GM21390 (cell line): ENCODE measurements at regions not wholly inside any gene's neighbourhood (a gene's known extent, or its start where the extent isn't known, plus 50 kb on each side); places are given as distances from the start of the nearest gene placed in this dataset.
"Not testable (repeated sequence)": the region's sequence is repeated elsewhere in the genome, so short reads cannot be mapped to it uniquely, and the experiment has no call there.

Experiments
- ATAC-seq: cut with Tn5 transposase; IDR thresholded peaks from one replicate; pipeline ENCODE4 v1.9.1; 2021; ENCODE audit not compliant: unreplicated experiment

DNA sequence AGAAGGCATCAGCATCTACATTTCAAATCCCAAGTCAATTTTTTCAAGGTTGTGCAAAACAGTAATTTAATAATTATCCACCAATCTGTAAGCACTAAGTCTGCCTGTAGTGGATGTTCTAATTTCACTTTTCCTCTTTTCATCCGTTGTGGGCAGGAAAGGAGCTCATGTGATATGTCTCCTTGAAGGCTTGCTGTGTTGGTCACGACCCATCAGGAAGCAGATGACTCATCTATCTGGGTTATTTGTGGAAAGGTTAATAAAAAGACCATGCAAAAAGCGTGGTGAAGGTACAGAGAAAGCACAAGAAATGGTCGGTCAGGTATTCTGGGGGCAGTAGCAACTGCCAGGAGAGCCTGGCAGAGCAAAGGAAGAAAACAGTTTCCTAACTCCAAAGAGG lies 476.7 kb upstream of the RAB6C start:
- ATAC-seq = no peak

DNA sequence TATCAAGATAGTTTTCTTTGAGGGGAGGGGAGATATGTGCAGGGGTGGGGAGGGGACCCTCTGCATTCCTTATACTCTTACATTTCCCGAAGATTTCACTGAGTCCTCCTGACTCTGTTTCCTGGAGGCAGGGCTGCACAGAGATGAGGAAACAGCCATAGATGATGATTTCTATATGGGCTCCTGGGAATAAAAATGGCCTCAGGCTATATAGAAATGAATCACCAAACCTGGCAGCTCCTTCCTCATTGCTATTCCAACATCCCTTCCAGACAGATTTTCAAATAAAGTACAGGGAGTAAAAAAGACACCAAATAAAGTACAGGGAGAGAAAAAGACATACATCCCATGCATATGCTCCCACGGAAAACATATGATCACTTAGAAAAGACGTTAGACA lies 474.8 kb upstream of the RAB6C start:
- no peak for ATAC-seq

DNA sequence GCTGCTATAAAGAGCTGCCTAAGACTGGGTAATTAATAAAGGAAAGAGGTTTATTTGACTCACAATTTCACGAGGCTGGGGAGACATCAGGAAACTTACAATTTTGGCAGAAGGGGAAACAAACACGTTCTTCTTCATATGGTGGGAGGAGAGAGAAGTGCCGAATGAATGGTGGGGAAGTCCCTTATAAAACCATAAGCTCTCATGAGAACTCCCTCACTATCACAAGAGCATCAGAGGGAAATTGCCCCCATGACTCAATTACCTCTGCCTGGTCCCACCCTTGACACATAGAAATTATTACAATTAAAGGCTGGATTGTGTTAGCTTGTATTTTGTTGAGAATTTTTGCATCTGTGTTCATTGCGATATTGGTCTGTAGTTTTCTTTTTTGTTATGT lies 460.5 kb upstream of the RAB6C start:
- ATAC-seq = no peak

DNA sequence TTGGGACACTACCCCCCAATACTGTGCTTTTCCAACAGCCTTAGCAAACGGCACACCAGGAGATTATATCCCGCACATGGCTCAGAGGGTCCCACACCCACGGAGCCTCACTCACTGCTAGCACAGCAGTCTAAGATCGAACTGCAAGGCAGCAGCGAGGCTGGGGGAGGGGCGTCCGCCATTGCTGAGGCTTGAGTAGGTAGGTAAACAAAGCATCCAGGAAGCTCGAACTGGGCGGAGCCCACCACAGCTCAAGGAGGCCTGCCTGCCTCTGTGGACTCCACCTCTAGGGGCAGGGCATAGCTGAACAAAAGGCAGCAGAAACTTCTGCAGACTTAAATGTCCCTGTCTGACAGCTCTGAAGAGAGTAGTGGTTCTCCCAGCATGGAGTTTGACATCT lies 447.3 kb upstream of the RAB6C start:
- ATAC-seq = not testable (repeated sequence)

DNA sequence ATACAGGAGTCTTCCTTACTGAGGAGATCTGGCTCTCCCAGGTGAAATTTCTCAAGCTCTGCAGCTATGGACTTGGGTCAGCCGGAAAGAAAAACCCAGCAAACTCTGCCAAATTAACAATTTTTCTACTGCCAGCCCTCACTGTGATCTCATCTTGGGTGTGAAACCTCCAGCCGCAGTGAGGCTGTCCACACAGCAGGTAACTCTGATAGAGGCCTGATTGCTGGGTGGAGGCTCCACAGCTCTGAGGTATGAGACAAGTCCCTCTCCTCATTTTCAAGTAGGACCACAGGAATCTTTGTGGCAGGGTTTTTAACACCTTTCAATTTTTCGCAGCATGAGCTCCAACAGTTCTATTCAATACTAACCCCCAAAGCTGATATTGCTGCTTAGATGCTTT lies 430.6 kb upstream of the RAB6C start:
- ATAC-seq = no peak

DNA sequence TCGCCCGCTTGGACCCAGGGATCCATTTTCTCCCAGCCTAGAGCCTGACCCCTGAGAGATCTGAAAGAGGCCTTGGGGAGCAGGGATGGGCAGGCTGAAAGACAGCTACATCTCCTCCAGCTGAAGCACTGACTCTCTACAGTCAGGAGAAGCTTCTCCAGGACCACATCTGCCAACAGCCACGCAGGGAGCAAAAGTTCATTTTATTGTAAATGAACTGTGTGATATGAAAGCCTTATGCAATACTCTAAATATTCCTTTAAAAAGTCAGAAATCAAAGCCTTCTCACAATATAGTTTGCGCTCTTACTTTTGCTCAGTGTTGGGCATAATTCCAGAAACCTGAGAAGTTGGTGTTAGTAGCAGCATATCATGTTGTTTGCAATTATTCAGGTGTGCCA lies 428.9 kb upstream of the RAB6C start:
- ATAC-seq = no peak

DNA sequence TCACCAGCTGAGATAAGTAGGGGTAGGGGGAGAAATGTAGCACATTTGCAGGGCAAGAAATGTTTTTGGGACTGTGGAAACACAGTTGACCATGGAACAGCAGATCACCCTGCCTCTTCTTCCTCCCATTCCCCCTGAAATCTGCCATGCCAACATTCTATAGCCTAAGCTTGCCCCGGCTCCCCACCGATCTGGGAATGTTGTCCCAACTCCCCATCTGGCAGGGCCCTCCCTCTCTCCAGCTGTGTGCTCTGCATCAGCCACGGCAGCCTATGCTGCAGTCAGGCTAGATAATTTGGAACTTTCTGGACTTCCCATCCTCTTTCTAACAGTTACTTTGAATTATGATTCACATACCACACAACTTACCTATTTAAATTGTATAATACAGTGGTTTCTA lies 425.1 kb upstream of the RAB6C start:
- ATAC-seq = no peak

DNA sequence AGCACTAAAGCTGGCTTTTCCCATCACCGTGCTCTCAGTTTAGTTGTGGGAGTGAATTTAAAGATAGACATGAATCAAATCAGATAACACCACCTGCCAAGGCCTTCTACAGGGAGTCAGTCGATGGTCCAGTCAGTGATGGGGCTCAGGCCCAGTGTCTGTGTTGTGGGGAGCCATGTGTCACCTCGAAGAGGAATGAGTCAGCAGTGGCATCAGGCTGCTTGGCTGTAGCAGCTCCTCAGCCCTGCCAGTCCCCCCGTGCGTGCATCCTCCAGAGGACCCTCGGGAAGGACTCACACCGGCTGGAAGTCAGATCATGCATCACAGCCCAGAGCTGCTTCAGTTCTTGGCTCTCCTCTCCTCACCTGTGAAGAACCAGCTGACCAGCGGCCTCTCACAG lies 420.4 kb upstream of the RAB6C start:
- no peak for ATAC-seq

DNA sequence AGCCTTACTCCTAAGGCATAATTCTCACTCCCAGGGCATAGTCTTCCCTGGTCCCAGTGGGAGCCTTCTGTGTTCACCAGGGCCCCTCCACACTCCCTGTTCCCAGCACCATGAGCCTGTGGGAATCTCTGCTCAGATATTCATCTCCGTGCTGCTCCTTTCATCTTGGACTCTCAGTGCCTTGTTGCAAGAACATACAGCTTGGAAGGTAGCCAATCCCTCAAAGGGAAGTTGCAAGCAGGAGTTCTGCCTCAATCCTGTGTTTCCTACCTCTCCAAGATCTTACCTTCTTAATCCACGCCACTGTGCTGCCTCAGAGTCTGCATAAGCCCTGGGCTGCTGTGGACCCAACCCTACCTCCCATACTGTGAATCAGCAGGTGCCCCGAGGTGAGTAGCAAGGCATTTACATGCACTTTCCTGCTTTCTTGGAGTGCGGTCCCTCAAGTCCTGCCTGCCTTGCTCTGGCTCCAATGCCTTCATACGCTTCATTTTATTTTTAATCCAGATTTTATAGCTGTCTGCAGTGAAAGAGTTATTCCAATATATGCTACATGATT lies 413.8 kb upstream of the RAB6C start:
- no peak for ATAC-seq

DNA sequence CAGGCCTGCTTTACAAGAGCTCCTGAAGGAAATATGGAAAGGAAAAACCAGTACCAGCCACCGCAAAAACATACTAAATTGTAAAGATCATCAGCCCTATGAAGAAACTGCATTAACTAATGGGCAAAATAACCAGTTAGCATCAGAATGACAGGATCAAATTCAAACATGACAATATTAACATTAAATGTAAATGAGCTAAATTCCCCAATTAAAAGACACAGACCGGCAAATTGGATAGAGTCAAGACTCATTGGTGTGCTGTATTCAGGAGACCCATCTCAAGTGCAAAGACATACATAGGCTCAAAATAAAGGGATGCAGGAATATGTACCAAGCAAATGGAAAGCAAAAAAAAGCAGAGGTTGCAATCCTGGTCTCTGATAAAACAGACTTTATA lies 408.7 kb upstream of the RAB6C start:
- ATAC-seq = not testable (repeated sequence)

- ATAC-seq = no peak
Observed at GRCh38 chr2:129575431-129575830, 404.0 kb upstream of the RAB6C start.

- no peak for ATAC-seq
Observed at GRCh38 chr2:129575880-129576279, 403.6 kb upstream of the RAB6C start.

DNA sequence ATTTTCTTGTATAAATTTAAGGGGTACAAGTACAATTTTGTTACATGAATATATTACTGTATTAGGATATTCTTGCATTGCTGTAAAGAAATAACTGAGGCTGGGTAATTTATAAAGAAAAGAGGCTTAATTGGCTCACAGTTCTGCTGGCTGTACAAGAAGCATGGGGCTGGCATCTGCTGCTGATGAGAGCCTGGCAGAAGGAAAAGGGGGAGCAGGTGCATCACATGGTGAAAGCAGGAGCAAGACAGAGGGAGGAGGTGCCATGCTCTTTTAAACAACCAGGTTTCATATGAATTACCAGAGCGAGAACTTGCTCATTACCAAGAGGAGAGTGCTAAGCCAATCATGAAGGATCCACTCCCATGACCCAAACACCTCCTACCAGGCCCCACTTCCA lies 399.5 kb upstream of the RAB6C start:
- no peak for ATAC-seq

DNA sequence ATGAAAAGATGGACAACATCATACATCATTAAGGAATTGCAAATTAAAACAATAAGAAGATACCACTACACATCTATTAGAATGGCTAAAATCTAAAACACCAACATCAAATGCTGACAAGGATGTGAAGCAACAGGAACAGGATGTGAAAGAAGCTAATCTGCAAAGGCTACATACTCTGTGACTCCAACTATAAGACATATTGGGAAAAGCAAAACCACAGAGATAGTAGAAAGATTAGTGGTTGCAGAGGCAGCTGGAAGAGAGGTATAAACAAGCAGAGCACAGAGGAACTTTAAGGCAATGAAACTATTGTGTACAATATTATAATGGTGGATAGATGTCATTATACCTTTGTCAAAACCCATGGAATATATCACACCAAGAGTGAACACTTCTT lies 393.7 kb upstream of the RAB6C start:
- ATAC-seq = no peak

DNA sequence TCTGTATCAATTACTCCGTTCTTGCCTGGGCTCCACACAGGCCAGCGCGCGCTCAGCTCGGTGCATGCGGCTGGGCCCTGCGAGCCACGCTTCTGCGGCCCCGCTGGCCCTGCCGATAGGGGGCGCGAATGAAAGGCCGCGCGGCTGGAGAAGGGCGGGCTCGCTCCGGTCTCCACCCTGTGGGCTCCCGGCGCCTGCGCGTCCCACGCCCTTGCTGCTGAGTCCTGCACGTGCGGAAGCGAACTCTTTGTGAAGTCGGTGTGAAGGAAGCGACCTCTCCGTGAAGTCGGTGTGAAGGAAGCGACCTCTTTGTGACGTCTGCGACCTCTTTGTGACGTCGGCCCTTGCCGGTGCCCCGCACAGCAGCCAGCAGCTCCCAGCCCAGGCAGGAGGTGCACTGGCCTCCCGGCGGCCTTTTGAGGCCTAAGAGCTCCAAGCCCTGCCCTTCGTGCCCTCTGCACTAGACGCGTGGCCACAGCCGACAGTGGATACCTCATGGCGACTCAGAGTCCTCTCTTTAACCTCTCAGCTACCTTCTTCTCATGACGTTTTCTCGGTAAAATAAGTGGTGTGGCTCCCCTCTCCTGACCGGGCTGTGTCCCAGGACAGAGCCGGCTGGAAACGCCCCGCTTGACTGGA lies 391.9 kb upstream of the RAB6C start:
- no peak for ATAC-seq

DNA sequence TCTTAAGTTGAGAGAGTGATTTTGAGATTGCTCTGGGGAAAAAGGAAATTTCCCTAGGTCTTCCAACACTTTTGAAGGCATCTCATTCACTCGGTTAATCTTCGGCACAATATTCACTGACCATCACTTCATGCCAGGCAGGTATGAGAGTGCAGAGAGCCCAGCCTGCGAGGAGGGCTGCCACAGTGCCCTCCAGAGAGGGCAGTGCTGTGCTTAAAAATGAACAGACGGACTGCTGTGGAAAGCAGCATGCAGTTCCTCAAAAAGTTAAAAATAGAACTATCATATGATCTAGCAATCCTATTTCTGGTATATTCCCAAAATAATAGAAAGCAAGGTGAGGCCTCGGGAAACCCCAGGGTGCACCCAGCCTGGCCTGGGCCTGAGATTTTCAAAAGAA lies 374.9 kb upstream of the RAB6C start:
- ATAC-seq = no peak

DNA sequence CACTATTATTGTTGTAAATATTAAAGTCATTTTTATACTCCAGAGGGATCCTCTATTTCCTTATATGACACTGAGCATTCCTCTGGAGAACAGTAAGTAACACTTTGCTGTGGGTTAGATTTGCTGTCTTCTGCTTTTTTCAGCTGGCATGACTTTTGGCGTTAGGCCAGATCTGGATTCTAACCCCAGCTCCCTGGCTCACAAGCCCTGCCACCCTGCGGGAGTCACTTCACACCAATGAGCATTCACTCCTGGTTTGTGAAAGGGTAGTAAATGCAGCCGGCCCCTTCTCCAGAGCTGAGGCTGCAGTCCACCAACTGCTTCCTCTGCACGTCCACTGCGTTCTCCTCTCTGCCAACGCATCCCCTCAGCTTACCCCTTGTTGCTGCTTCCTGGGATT lies 373.8 kb upstream of the RAB6C start:
- ATAC-seq = no peak

DNA sequence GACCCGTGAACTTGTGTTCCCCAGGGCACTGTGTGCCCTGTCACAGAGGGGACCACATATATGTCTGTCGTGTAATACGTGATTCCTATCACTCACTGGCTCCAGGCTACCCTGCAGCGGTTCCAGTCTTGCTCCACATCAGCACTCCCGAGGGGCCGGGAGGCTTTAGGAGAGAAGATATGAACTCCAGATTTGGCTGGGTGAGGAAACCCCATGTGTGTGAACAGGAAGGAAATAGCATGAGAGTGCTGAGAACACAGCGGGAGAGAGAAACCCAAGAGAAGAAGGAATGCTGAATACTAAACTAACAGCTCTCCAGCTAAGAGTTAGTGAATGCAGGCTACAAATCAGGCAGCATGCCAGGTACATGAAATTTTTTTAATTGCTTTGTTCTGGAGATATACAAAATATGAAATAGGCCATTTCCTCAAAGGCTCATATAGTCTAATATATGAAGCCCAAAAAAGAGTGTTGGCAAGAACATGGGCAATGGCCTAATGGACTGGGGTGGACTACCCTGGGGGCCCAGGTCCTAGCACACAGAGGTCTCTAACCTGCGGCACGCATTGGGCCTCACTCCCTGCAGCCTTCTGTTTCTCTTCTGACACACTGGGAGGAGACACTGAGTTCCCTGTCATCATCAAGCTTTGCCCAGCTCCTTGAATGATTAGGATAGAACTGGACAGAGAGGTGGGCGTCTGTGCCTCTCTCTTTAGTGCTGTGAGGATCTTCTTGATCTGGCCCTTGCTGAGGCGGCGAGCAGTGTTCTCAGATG lies 372.8 kb upstream of the RAB6C start:
- no peak for ATAC-seq

DNA sequence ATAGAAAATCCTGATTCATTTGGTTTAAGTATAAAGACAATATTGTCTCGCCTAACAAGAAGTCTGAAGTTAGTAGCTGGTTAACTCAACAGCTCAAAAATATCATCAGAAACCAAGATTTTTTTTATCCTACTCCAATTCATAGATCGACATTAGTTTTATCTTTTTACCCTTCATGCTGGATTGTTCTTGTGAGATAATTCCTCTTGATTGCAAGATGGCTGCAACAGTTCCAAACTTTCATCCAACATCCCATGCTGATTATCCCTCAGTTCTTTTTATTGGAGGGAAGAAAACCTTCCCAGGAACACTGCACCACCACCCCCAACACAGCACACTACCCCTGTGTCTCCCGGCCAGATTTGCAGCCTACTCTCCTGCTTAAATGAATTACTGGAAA lies 370.2 kb upstream of the RAB6C start:
- ATAC-seq = no peak

GRCh38 chr2:129610766-129611165 lies 368.7 kb upstream of the RAB6C start:
- no peak for ATAC-seq

DNA sequence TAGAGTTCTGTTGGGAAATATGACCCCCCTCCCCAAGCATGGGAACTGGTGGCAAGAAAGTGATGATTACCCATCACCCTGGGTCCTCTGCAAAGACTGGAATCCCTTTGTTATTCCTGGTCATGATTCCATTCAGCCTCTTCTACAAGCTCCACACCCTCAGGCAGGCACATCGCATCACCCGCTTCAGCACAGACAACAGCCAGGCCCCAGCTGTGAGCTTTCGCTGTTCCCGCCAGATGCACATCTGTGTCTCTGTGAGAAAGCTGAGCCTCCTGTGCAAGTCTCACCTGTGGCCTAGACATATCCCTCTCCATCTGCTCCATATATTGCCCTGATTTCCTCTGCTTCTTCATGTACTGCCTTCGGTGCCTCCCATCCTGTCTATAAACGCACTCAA lies 368.0 kb upstream of the RAB6C start:
- ATAC-seq = no peak

- no peak for ATAC-seq
Observed at GRCh38 chr2:129619471-129619870, 360.0 kb upstream of the RAB6C start.

DNA sequence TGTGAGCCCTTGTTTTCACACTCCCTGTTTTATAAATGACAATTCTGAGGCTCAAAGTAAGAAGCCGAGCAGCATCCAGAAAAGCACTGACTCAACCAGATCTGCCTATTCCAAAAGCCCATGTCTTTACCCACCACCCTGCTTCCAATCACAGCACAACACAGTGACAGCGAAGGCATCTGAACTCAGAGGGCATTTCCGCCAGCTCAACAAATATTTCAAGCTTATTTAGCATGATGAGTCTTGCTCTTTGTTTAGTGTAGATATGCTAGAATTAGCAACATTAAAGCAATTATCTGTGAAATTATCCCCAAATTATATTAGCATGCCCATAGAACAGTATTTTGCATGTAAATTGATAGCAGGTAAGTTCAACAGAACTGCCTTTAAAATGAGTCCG lies 359.1 kb upstream of the RAB6C start:
- ATAC-seq = no peak
